SH-SY5Y (cell line): ENCODE measurements at regions not wholly inside any gene's neighbourhood (a gene's known extent, or its start where the extent isn't known, plus 50 kb on each side); places are given as distances from the start of the nearest gene placed in this dataset.

Experiments used
- GATA2 ChIP-seq: IDR thresholded peaks from 2 replicates; pipeline ENCODE4 v1.6.1; 2011; ENCODE audit warnings: mild to moderate bottlenecking, low read depth, low read length
- GATA3 ChIP-seq: IDR thresholded peaks from 2 replicates; pipeline ENCODE4 v1.6.1; 2011; ENCODE audit warnings: low read depth, mild to moderate bottlenecking, low read length, moderate library complexity

- TF ChIP-seq GATA2, result no peak
- no peak for TF ChIP-seq GATA3
These were observed 221.3 kb downstream of the SKIDA1 start for GRCh38 chr10:21304198-21304597.
